NB4 (cell line): ENCODE measurements at regions not wholly inside any gene's neighbourhood (a gene's known extent, or its start where the extent isn't known, plus 50 kb on each side); places are given as distances from the start of the nearest gene placed in this dataset.

Source experiments
- CTCF ChIP-seq: IDR thresholded peaks from one replicate; pipeline ENCODE4 v1.5.1; 2012; ENCODE audit warnings: low read depth, low read length
- POLR2A ChIP-seq: IDR thresholded peaks from 2 replicates; pipeline ENCODE4 v1.6.1; 2011; ENCODE audit warnings: mild to moderate bottlenecking; ENCODE audit not compliant: insufficient read length; ENCODE audit errors: extremely low read depth

DNA sequence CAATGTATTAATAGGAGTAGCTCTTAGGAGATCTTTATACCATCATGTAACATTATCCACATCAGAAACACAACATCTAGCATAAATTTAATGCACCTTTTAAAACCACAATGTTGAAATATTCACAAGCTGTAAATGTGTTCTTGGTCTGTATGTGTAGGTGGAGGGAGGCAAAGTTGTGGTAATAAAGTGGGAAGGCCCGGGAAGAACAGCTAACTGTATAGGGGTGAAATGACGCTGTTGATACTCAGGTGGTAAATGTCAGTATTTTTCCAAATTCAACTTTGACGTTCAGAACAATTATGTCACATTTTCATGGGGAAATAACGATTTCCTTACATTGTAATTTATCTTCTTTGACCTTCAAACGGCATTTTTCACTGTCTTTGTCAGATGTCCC, 146.0 kb upstream of the STMND1 start:
- TF ChIP-seq CTCF (no peak), POLR2A (no peak)
